SW480 (cell line): ENCODE measurements at regions not wholly inside any gene's neighbourhood (a gene's known extent, or its start where the extent isn't known, plus 50 kb on each side); places are given as distances from the start of the nearest gene placed in this dataset.
A peak's percentile ranks its signal among the peaks of the same experiment; 100 is the strongest.
"Not testable (repeated sequence)": the region's sequence is repeated elsewhere in the genome, so short reads cannot be mapped to it uniquely, and the experiment has no call there.

Source experiments
- DNase-seq: peaks from one replicate; pipeline ENCODE4 v3.0.0-alpha.2; 2016; ENCODE audit warnings: low spot score

- no peak for DNase-seq
Observed at GRCh38 chr12:89227774-89228173, 124.5 kb downstream of the DUSP6 start.

GRCh38 chr12:89225808-89226411 is 126.4 kb downstream of the DUSP6 start:
- no peak for DNase-seq

GRCh38 chr12:89225401-89225800 is 126.9 kb downstream of the DUSP6 start:
- DNase-seq = peak; percentile 43

- not testable (repeated sequence) for DNase-seq
Observed at GRCh38 chr12:89222580-89222979, 129.7 kb downstream of the DUSP6 start.

- DNase-seq = no peak
Observed at GRCh38 chr12:89217472-89217871, 134.8 kb downstream of the DUSP6 start.

- no peak for DNase-seq
Observed at GRCh38 chr12:89216211-89216952, 135.9 kb downstream of the DUSP6 start.

GRCh38 chr12:89215196-89215595 is 137.1 kb downstream of the DUSP6 start:
- no peak for DNase-seq

GRCh38 chr12:89213747-89214146 is 138.6 kb downstream of the DUSP6 start:
- no peak for DNase-seq

GRCh38 chr12:89213139-89213538 is 139.2 kb downstream of the DUSP6 start:
- DNase-seq = no peak

GRCh38 chr12:89212339-89212771 is 139.9 kb downstream of the DUSP6 start:
- DNase-seq = no peak

GRCh38 chr12:89211456-89211855 is 140.8 kb downstream of the DUSP6 start:
- no peak for DNase-seq

- no peak for DNase-seq
Observed at GRCh38 chr12:89210277-89210676, 142.0 kb downstream of the DUSP6 start.

- DNase-seq = no peak
Observed at GRCh38 chr12:89208661-89209096, 143.6 kb downstream of the DUSP6 start.

GRCh38 chr12:89206390-89206789 is 145.9 kb downstream of the DUSP6 start:
- no peak for DNase-seq

GRCh38 chr12:89205517-89205916 is 146.8 kb downstream of the DUSP6 start:
- DNase-seq = no peak

GRCh38 chr12:89203144-89203543 is 149.2 kb downstream of the DUSP6 start:
- no peak for DNase-seq

GRCh38 chr12:89200217-89200616 is 152.1 kb downstream of the DUSP6 start:
- no peak for DNase-seq

- no peak for DNase-seq
Observed at GRCh38 chr12:89195470-89195869, 156.8 kb downstream of the DUSP6 start.

GRCh38 chr12:89194683-89195082 is 157.6 kb downstream of the DUSP6 start:
- DNase-seq = no peak

- no peak for DNase-seq
Observed at GRCh38 chr12:89192429-89192828, 159.9 kb downstream of the DUSP6 start.

GRCh38 chr12:89191597-89191996 is 160.7 kb downstream of the DUSP6 start:
- DNase-seq = not testable (repeated sequence)

GRCh38 chr12:89189448-89189847 is 162.9 kb downstream of the DUSP6 start:
- no peak for DNase-seq

GRCh38 chr12:89187507-89187906 is 164.8 kb downstream of the DUSP6 start:
- no peak for DNase-seq

- no peak for DNase-seq
Observed at GRCh38 chr12:89185889-89186288, 166.4 kb downstream of the DUSP6 start.
